ENCODE measurements at regions not wholly inside any gene's neighbourhood (a gene's known extent, or its start where the extent isn't known, plus 50 kb on each side); places are given as distances from the start of the nearest gene placed in this dataset.

DNA sequence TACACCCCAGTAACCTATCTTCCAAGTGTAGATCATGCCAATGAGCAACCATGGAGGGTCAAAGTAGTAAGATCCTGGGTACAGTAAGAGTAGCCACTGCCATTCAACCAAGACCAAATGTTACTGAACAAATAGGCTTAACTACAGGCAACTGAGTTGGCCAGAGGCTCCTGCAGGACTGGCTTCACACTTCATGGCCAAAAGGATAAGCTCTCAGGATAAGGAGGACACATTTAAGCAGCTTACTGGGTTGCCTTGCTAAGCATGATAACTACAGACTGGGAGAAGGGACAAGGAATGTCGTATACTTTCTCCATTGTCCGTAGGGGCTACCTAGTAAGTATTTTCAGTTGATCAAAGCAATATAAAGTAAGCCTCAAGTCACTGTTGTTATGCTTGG is 174.7 kb downstream of the INO80D start:
- TF ChIP-seq, protein P1, sequence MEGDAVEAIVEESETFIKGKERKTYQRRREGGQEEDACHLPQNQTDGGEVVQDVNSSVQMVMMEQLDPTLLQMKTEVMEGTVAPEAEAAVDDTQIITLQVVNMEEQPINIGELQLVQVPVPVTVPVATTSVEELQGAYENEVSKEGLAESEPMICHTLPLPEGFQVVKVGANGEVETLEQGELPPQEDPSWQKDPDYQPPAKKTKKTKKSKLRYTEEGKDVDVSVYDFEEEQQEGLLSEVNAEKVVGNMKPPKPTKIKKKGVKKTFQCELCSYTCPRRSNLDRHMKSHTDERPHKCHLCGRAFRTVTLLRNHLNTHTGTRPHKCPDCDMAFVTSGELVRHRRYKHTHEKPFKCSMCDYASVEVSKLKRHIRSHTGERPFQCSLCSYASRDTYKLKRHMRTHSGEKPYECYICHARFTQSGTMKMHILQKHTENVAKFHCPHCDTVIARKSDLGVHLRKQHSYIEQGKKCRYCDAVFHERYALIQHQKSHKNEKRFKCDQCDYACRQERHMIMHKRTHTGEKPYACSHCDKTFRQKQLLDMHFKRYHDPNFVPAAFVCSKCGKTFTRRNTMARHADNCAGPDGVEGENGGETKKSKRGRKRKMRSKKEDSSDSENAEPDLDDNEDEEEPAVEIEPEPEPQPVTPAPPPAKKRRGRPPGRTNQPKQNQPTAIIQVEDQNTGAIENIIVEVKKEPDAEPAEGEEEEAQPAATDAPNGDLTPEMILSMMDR (IDR thresholded peaks at IDR 0.05), result no peak
- TF ChIP-seq POLR2AphosphoS5 (IDR thresholded peaks at IDR 0.05), result no peak
